ENCODE measurements at regions not wholly inside any gene's neighbourhood (a gene's known extent, or its start where the extent isn't known, plus 50 kb on each side); places are given as distances from the start of the nearest gene placed in this dataset.

GRCh38 chr6:140908505-140908904, 1224.2 kb upstream of the GJE1 start:
- DNase-seq (ENCODE audit: low spot score): no peak

GRCh38 chr6:140907235-140907634, 1225.5 kb upstream of the GJE1 start:
- no peak for DNase-seq (ENCODE audit: low spot score)

GRCh38 chr6:140905724-140906123, 1227.0 kb upstream of the GJE1 start:
- no peak for DNase-seq (ENCODE audit: low spot score)

GRCh38 chr6:140905050-140905449, 1227.7 kb upstream of the GJE1 start:
- DNase-seq (ENCODE audit: low spot score): no peak

GRCh38 chr6:140897804-140898573, 1234.7 kb upstream of the GJE1 start:
- no peak for DNase-seq (ENCODE audit: low spot score)

- DNase-seq (ENCODE audit: low spot score): no peak
These were observed 1235.4 kb upstream of the GJE1 start for GRCh38 chr6:140897349-140897748.

- DNase-seq (ENCODE audit: low spot score): no peak
These were observed 1239.3 kb upstream of the GJE1 start for GRCh38 chr6:140893432-140893831.

GRCh38 chr6:140879946-140880345, 1252.8 kb upstream of the GJE1 start:
- DNase-seq (ENCODE audit: low spot score): peak; percentile 12

GRCh38 chr6:140874066-140874465, 1258.7 kb upstream of the GJE1 start:
- no peak for DNase-seq (ENCODE audit: low spot score)

- DNase-seq (ENCODE audit: low spot score): no peak
These were observed 1259.8 kb upstream of the GJE1 start for GRCh38 chr6:140872885-140873284.

- peak; percentile 4 for DNase-seq (ENCODE audit: low spot score)
These were observed 1260.8 kb upstream of the GJE1 start for GRCh38 chr6:140871911-140872310.

- DNase-seq (ENCODE audit: low spot score): no peak
These were observed 1265.4 kb upstream of the GJE1 start for GRCh38 chr6:140867336-140867735.

- DNase-seq (ENCODE audit: low spot score): no peak
These were observed 1274.2 kb upstream of the GJE1 start for GRCh38 chr6:140858381-140858971.

- peak; percentile 64 for DNase-seq (ENCODE audit: low spot score)
These were observed 1274.9 kb upstream of the GJE1 start for GRCh38 chr6:140857739-140858380.

GRCh38 chr6:140855520-140855919, 1277.2 kb upstream of the GJE1 start:
- no peak for DNase-seq (ENCODE audit: low spot score)

- DNase-seq (ENCODE audit: low spot score): no peak
These were observed 1278.4 kb upstream of the GJE1 start for GRCh38 chr6:140854318-140854717.

- no peak for DNase-seq (ENCODE audit: low spot score)
These were observed 1282.3 kb upstream of the GJE1 start for GRCh38 chr6:140850438-140850837.

- no peak for DNase-seq (ENCODE audit: low spot score)
These were observed 1283.3 kb upstream of the GJE1 start for GRCh38 chr6:140849456-140849855.

- no peak for DNase-seq (ENCODE audit: low spot score)
These were observed 1285.5 kb upstream of the GJE1 start for GRCh38 chr6:140847262-140847645.

- no peak for DNase-seq (ENCODE audit: low spot score)
These were observed 1286.0 kb upstream of the GJE1 start for GRCh38 chr6:140846503-140847261.

GRCh38 chr6:140845701-140846100, 1287.0 kb upstream of the GJE1 start:
- DNase-seq (ENCODE audit: low spot score): no peak

- DNase-seq (ENCODE audit: low spot score): no peak
These were observed 1288.6 kb upstream of the GJE1 start for GRCh38 chr6:140844167-140844566.

- DNase-seq (ENCODE audit: low spot score): no peak
These were observed 1299.3 kb upstream of the GJE1 start for GRCh38 chr6:140833408-140833807.
